Neuronal stem cell (in vitro differentiated cells): ENCODE measurements at regions not wholly inside any gene's neighbourhood (a gene's known extent, or its start where the extent isn't known, plus 50 kb on each side); places are given as distances from the start of the nearest gene placed in this dataset.
"Not testable (repeated sequence)": the region's sequence is repeated elsewhere in the genome, so short reads cannot be mapped to it uniquely, and the experiment has no call there.

Experiments used
- DNase-seq: peaks from one replicate; pipeline ENCODE4 v3.0.0-alpha.2; 2013; ENCODE audit warnings: low spot score
- H2AFZ ChIP-seq: one replicate; pipeline ENCODE4 v1.6.1; 2013; ENCODE audit warnings: mild to moderate bottlenecking, low read length, inconsistent platforms
- H2AK5ac ChIP-seq: 2 replicates; pipeline ENCODE4 v1.6.1; 2013; ENCODE audit warnings: low read depth, mild to moderate bottlenecking, inconsistent platforms, low read length, moderate library complexity, mixed read lengths
- H2BK120ac ChIP-seq: 2 replicates; pipeline ENCODE4 v1.6.1; 2013; ENCODE audit warnings: low read depth, mild to moderate bottlenecking, inconsistent platforms, low read length, moderate library complexity, mixed read lengths
- H2BK12ac ChIP-seq: one replicate; pipeline ENCODE4 v1.6.1; 2013; ENCODE audit warnings: low read length, inconsistent platforms
- H2BK15ac ChIP-seq: 2 replicates; pipeline ENCODE4 v1.6.1; 2013; ENCODE audit warnings: mild to moderate bottlenecking, low read length, inconsistent platforms, mixed read lengths
- H2BK5ac ChIP-seq: one replicate; pipeline ENCODE4 v1.6.1; 2013; ENCODE audit warnings: inconsistent platforms, mild to moderate bottlenecking, low read length, moderate library complexity
- H3K14ac ChIP-seq: one replicate; pipeline ENCODE4 v1.6.1; 2013; ENCODE audit warnings: low read length, inconsistent platforms
- H3K18ac ChIP-seq: 2 replicates; pipeline ENCODE4 v1.6.1; 2013; ENCODE audit warnings: low read length, inconsistent platforms
- H3K23ac ChIP-seq: 2 replicates; pipeline ENCODE4 v1.6.1; 2013; ENCODE audit warnings: low read depth, mild to moderate bottlenecking, mixed read lengths, low read length, inconsistent platforms; ENCODE audit not compliant: poor library complexity
- H3K27ac ChIP-seq: replicated peaks from 3 replicates; pipeline ENCODE4 v1.5.1; 2013; ENCODE audit warnings: low read length, inconsistent platforms
- H3K27me3 ChIP-seq, 3 experiments: 2 replicates each; pipeline ENCODE4 v1.6.1; 2013; ENCODE audit warnings: low read length in 3 of 3, mild to moderate bottlenecking in 2 of 3, inconsistent platforms in 1 of 3, low read depth in 1 of 3, mixed read lengths in 1 of 3, moderate library complexity in 1 of 3; ENCODE audit not compliant: control insufficient read depth in 3 of 3, insufficient read depth in 3 of 3
- H3K36me3 ChIP-seq, 2 donors: replicated peaks in 1 of 2; 2 replicates each; pipeline ENCODE4 v1.6.1; 2013; ENCODE audit warnings: low read length in 2 of 2; ENCODE audit not compliant: control insufficient read depth in 2 of 2, insufficient read depth in 2 of 2
- H3K4ac ChIP-seq: 2 replicates; pipeline ENCODE4 v1.6.1; 2013; ENCODE audit warnings: inconsistent platforms, mild to moderate bottlenecking, low read length, moderate library complexity
- H3K4me1 ChIP-seq, 2 donors: 1 replicate in 1 of 2; 2 replicates in 1 of 2; pipeline ENCODE4 v1.6.1; 2013; ENCODE audit warnings: low read length in 2 of 2, low read depth in 1 of 2; ENCODE audit not compliant: control insufficient read depth in 2 of 2, insufficient read depth in 1 of 2
- H3K4me2 ChIP-seq: one replicate; pipeline ENCODE4 v1.6.1; 2013; ENCODE audit warnings: mild to moderate bottlenecking, low read length, inconsistent platforms; ENCODE audit not compliant: insufficient read depth, poor library complexity, severe bottlenecking
- H3K4me3 ChIP-seq, 2 donors: 2 replicates each; pipeline ENCODE4 v1.5.1; 2013; ENCODE audit warnings: low read length in 2 of 2, mild to moderate bottlenecking in 2 of 2, inconsistent platforms in 1 of 2, moderate library complexity in 1 of 2
- H3K79me1 ChIP-seq: one replicate; pipeline ENCODE4 v1.6.1; 2013; ENCODE audit warnings: low read depth, mild to moderate bottlenecking, inconsistent platforms, low read length, moderate library complexity
- H3K9ac ChIP-seq: one replicate; pipeline ENCODE4 v1.6.1; 2013; ENCODE audit warnings: mild to moderate bottlenecking, low read depth, low read length, inconsistent platforms; ENCODE audit not compliant: poor library complexity
- H3K9me3 ChIP-seq, 2 donors: replicated peaks in 1 of 2; 2 replicates each; pipeline versions ENCODE3 to v1.6.1; 2013; ENCODE audit warnings: low read length in 2 of 2, mild to moderate bottlenecking in 2 of 2, inconsistent platforms in 1 of 2, low read depth in 1 of 2, mixed read lengths in 1 of 2, moderate library complexity in 1 of 2; ENCODE audit not compliant: control insufficient read depth in 2 of 2, insufficient read depth in 1 of 2
- H4K8ac ChIP-seq: one replicate; pipeline ENCODE4 v1.6.1; 2013; ENCODE audit warnings: low read depth, mild to moderate bottlenecking, inconsistent platforms, low read length, moderate library complexity
- H4K91ac ChIP-seq: one replicate; pipeline ENCODE4 v1.6.1; 2013; ENCODE audit warnings: low read length, low read depth, mild to moderate bottlenecking, inconsistent platforms; ENCODE audit not compliant: poor library complexity
- WGBS, 2 donors: extraction: QIAGEN DNeasy Blood & Tissue Kit; methylation state at CpG; one replicate each; pipeline ENCODE4 v1.1.7; 2013; ENCODE audit warnings: missing lambda C conversion rate in 2 of 2, mixed read lengths in 1 of 2; ENCODE audit not compliant: insufficient read length in 2 of 2, insufficient replicate concordance in 1 of 2; ENCODE audit errors: extremely low coverage in 2 of 2; 5-methylcytosine and 5-hydroxymethylcytosine counted together

DNA sequence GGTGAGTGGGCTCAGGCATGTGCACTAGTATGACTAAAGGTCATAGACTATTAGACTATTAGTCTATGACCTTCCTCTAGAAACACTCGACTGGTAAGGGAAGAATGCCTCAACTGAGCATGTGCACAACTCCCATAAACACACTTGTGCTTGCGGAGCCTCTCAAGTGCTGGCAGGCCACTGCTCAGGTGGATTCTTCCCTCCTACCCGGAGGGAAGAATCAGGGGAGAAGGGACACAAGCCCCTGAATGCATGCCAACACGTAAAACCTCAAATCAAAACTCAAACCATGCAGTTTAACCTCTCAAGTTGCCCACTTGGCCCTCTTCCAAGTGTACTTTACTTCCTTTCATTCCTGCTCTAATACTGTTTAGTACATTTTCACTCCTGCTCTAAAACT lies 287.6 kb upstream of the SGCG start:
- H3K36me3 ChIP-seq, result peaks cover 0 to 51% of the 10 kb centered on the region in 2 donors
- H3K4me3 ChIP-seq, result no peak overlapping the region
- DNase-seq, result no peak
- no peak overlapping the region for H2BK5ac ChIP-seq
- no peak overlapping the region for H4K91ac ChIP-seq
- H2BK120ac ChIP-seq, result no peak overlapping the region
- no peak overlapping the region for H2BK12ac ChIP-seq
- no peak overlapping the region for H4K8ac ChIP-seq
- H3K27ac ChIP-seq, result no peak overlapping the region
- no peaks in the 10 kb centered on the region for H3K27me3 ChIP-seq
- H3K4me2 ChIP-seq, result no peak overlapping the region
- H3K23ac ChIP-seq, result no peak overlapping the region
- H3K4ac ChIP-seq, result no peak overlapping the region
- no peak overlapping the region for H2BK15ac ChIP-seq
- no peak overlapping the region for H3K14ac ChIP-seq
- H3K9ac ChIP-seq, result no peak overlapping the region
- H3K79me1 ChIP-seq, result peaks cover 3% of the 10 kb centered on the region
- no peaks in the 10 kb centered on the region for H3K4me1 ChIP-seq
- no peak overlapping the region for H2AK5ac ChIP-seq
- H3K9me3 ChIP-seq, result peaks cover 4 to 68% of the 10 kb centered on the region in 2 donors
- H2AFZ ChIP-seq, result no peak overlapping the region
- no peak overlapping the region for H3K18ac ChIP-seq
- WGBS, 2 donors, result no CpG with 5 or more reads among the region's 4 CpGs

DNA sequence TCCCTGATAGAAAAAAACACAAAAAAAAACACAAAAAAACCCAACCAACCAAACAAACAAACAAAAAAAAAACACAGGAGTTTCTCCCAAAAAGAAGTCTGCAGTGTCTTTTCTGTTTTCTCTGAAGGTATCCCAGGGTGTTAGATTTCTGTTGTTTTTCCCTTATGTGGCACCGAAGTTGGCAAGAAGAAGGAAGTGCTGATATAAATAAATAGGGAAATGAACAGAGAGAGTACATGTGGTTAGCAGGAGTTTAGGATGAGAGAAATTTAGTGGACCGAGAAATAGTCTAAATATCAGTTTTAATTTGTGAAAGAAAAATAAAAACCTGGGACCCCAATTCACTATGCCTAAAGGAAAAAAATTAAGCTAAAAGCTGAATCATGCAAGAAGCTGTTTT lies 287.0 kb upstream of the SGCG start:
- Histone ChIP-seq H3K4me3 (no peak overlapping the region), H2BK12ac (no peak overlapping the region), H3K23ac (no peak overlapping the region), H3K27ac (no peak overlapping the region), H3K9ac (no peak overlapping the region), H3K79me1 (peaks cover 3% of the 10 kb centered on the region), H2AFZ (no peak overlapping the region), H3K27me3 (no peaks in the 10 kb centered on the region), H3K4me1 (no peaks in the 10 kb centered on the region), H3K4ac (no peak overlapping the region), H4K91ac (no peak overlapping the region), H3K14ac (no peak overlapping the region), H2BK120ac (no peak overlapping the region), H3K9me3 (peaks cover 4 to 66% of the 10 kb centered on the region in 2 donors), H3K18ac (no peak overlapping the region), H2AK5ac (no peak overlapping the region), H4K8ac (no peak overlapping the region), H2BK15ac (no peak overlapping the region), H3K4me2 (no peak overlapping the region), H2BK5ac (no peak overlapping the region), H3K36me3 (peaks cover 0 to 46% of the 10 kb centered on the region in 2 donors)
- DNase-seq, result no peak
- no CpG with 5 or more reads among the region's 2 CpGs for WGBS, 2 donors

DNA sequence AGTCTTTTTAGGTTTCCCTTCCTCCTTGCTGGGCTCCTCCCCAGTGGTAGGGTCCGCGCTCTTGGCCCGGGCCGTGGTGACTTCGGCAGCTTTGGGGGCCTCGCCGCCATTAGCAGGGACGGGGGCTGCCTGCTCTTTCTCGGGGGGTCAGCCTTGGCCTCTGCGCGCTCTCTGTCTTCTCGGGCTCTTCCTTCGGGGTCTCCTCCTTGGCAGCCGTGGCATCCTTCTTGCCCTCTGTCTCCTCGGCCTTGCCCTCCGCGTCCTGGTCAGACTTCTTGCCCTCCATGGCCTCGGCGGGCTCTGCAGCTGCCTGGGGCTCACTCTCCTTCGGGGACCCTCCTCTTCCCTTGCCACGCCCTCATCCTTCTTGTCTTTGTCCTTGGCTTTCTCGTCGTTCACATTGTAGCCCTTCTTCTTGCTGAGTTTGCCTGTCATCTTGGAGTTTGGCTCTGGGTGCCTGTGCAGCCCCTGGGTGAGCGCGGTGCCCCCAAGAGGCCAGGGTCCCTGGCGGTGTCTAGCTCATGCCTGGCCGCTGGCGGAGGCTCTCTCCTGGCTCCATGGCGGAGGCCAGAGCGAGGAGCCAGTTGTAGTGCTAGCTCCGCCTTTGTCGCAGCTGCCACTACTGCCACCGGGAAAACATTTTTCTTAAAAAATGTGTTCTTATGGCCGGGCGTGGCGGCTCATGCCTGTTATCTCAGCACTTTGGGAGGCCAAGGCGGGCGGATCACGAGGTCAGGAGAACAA lies 283.0 kb upstream of the SGCG start:
- H3K36me3 ChIP-seq, result peaks cover 0 to 51% of the 10 kb centered on the region in 2 donors
- peak overlapping the region; percentile 26 for H2BK15ac ChIP-seq
- H3K79me1 ChIP-seq, result peaks cover 3% of the 10 kb centered on the region
- H3K9me3 ChIP-seq, result peaks cover 4 to 72% of the 10 kb centered on the region in 2 donors
- H4K91ac ChIP-seq, result no peak overlapping the region
- no peak overlapping the region for H2BK120ac ChIP-seq
- H3K23ac ChIP-seq, result no peak overlapping the region
- H3K4ac ChIP-seq, result no peak overlapping the region
- no peak for DNase-seq
- H4K8ac ChIP-seq, result no peak overlapping the region
- no peak overlapping the region for H2AK5ac ChIP-seq
- H2BK5ac ChIP-seq, result no peak overlapping the region
- H3K4me2 ChIP-seq, result no peak overlapping the region
- H3K14ac ChIP-seq, result peak overlapping the region; percentile 47
- H2BK12ac ChIP-seq, result no peak overlapping the region
- H3K27me3 ChIP-seq, result no peaks in the 10 kb centered on the region
- peak overlapping the region; percentile 48 for H3K18ac ChIP-seq
- no peaks in the 10 kb centered on the region for H3K4me1 ChIP-seq
- no peak overlapping the region for H3K4me3 ChIP-seq
- no peak overlapping the region for H3K27ac ChIP-seq
- no peak overlapping the region for H2AFZ ChIP-seq
- no CpG with 5 or more reads among the region's 39 CpGs for WGBS, 2 donors
- no peak overlapping the region for H3K9ac ChIP-seq

DNA sequence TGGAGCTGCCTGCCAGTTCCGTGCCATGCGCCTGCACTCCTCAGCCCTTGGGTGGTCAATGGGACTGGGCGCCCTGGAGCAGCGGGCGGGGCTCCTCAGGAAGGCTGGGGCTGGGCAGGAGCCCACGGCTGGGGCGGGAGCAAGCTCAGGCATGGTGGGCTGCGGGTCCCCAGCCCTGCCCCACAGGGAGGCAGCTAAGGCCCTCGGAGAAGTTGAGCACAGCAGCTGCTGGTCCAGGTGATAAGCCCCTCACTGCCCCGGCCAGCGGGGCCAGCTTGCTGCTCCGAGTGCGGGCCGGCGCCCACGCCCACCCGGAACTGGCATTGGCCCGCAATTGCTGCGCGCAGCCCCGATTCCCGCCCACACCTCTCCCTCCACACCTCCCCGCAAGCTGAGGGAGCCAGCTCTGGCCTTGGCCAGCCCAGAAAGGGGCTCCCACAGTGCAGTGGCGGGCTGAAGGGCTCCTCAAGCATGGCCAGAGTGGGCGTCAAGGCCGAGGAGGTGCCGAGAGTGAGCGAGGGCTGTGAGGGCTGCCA lies 280.3 kb upstream of the SGCG start:
- H3K4me1 ChIP-seq, H2AK5ac ChIP-seq, H2BK120ac ChIP-seq, H2BK5ac ChIP-seq, H3K4me3 ChIP-seq, H2BK12ac ChIP-seq, H3K27ac ChIP-seq, H4K91ac ChIP-seq, H3K9ac ChIP-seq, H2BK15ac ChIP-seq, H3K79me1 ChIP-seq, H3K23ac ChIP-seq, H3K4ac ChIP-seq, DNase-seq, H3K18ac ChIP-seq, H3K4me2 ChIP-seq, H4K8ac ChIP-seq, H3K27me3 ChIP-seq, H2AFZ ChIP-seq, H3K14ac ChIP-seq: not testable (repeated sequence)
- peaks cover 7 to 83% of the 10 kb centered on the region in 2 donors for H3K9me3 ChIP-seq
- WGBS, 2 donors, result no CpG with 5 or more reads among the region's 28 CpGs
- peaks cover 0 to 64% of the 10 kb centered on the region in 2 donors for H3K36me3 ChIP-seq
